GF-D8 (cell line): ENCODE measurements at regions not wholly inside any gene's neighbourhood (a gene's known extent, or its start where the extent isn't known, plus 50 kb on each side); places are given as distances from the start of the nearest gene placed in this dataset.

Experiments
- DNase-seq: peaks from one replicate; lab custom pipeline; 2025; lab: John Stamatoyannopoulos, UW

- DNase-seq: no peak
These were observed 117.1 kb upstream of the PTPRT start for GRCh38 chr20:43306837-43307236.

- DNase-seq: no peak
These were observed 116.0 kb upstream of the PTPRT start for GRCh38 chr20:43305749-43306148.

GRCh38 chr20:43304598-43304997, 114.9 kb upstream of the PTPRT start:
- no peak for DNase-seq

- no peak for DNase-seq
These were observed 113.2 kb upstream of the PTPRT start for GRCh38 chr20:43302936-43303335.

GRCh38 chr20:43300901-43301300, 111.2 kb upstream of the PTPRT start:
- DNase-seq: no peak

GRCh38 chr20:43295781-43296180, 106.1 kb upstream of the PTPRT start:
- DNase-seq: no peak

- DNase-seq: no peak
These were observed 105.6 kb upstream of the PTPRT start for GRCh38 chr20:43295263-43295662.

GRCh38 chr20:43294031-43294430, 104.3 kb upstream of the PTPRT start:
- no peak for DNase-seq

GRCh38 chr20:43293068-43293786, 103.5 kb upstream of the PTPRT start:
- DNase-seq: no peak

- no peak for DNase-seq
These were observed 102.5 kb upstream of the PTPRT start for GRCh38 chr20:43292222-43292621.

- no peak for DNase-seq
These were observed 97.9 kb upstream of the PTPRT start for GRCh38 chr20:43287637-43288036.

- DNase-seq: no peak
These were observed 95.5 kb upstream of the PTPRT start for GRCh38 chr20:43285170-43285569.

- no peak for DNase-seq
These were observed 94.8 kb upstream of the PTPRT start for GRCh38 chr20:43284486-43284885.

- no peak for DNase-seq
These were observed 93.4 kb upstream of the PTPRT start for GRCh38 chr20:43283126-43283525.

GRCh38 chr20:43271980-43272379, 82.3 kb upstream of the PTPRT start:
- DNase-seq: no peak

GRCh38 chr20:43265449-43265848, 75.7 kb upstream of the PTPRT start:
- no peak for DNase-seq

- no peak for DNase-seq
These were observed 73.5 kb upstream of the PTPRT start for GRCh38 chr20:43263226-43263625.

GRCh38 chr20:43262341-43262740, 72.6 kb upstream of the PTPRT start:
- DNase-seq: no peak

- DNase-seq: no peak
These were observed 66.2 kb upstream of the PTPRT start for GRCh38 chr20:43255877-43256276.

- DNase-seq: no peak
These were observed 63.1 kb upstream of the PTPRT start for GRCh38 chr20:43252761-43253160.

GRCh38 chr20:43248341-43248740, 58.6 kb upstream of the PTPRT start:
- no peak for DNase-seq

GRCh38 chr20:43247361-43247760, 57.7 kb upstream of the PTPRT start:
- no peak for DNase-seq

- DNase-seq: no peak
These were observed 54.9 kb upstream of the PTPRT start for GRCh38 chr20:43244647-43245046.

- no peak for DNase-seq
These were observed 54.1 kb upstream of the PTPRT start for GRCh38 chr20:43243672-43244269.
